ENCODE measurements at regions not wholly inside any gene's neighbourhood (a gene's known extent, or its start where the extent isn't known, plus 50 kb on each side); places are given as distances from the start of the nearest gene placed in this dataset.
A peak's percentile ranks its signal among the peaks of the same experiment; 100 is the strongest.

- no peak for DNase-seq (ENCODE audit: extremely low read depth, low read depth)
These were observed 244.8 kb upstream of the SLC14A2 start for GRCh38 chr18:45370255-45371010.

GRCh38 chr18:45373286-45373880, 241.9 kb upstream of the SLC14A2 start:
- DNase-seq (ENCODE audit: extremely low read depth, low read depth): no peak

GRCh38 chr18:45374236-45374635, 241.0 kb upstream of the SLC14A2 start:
- DNase-seq (ENCODE audit: extremely low read depth, low read depth): no peak

GRCh38 chr18:45374878-45375630, 240.2 kb upstream of the SLC14A2 start:
- DNase-seq (ENCODE audit: extremely low read depth, low read depth): no peak

- DNase-seq (ENCODE audit: extremely low read depth, low read depth): no peak
These were observed 239.1 kb upstream of the SLC14A2 start for GRCh38 chr18:45376193-45376592.

- DNase-seq (ENCODE audit: extremely low read depth, low read depth): no peak
These were observed 237.0 kb upstream of the SLC14A2 start for GRCh38 chr18:45378308-45378707.

GRCh38 chr18:45378933-45379332, 236.3 kb upstream of the SLC14A2 start:
- no peak for DNase-seq (ENCODE audit: extremely low read depth, low read depth)

GRCh38 chr18:45379903-45380302, 235.4 kb upstream of the SLC14A2 start:
- no peak for DNase-seq (ENCODE audit: extremely low read depth, low read depth)

GRCh38 chr18:45381282-45381681, 234.0 kb upstream of the SLC14A2 start:
- DNase-seq (ENCODE audit: extremely low read depth, low read depth): no peak

- DNase-seq (ENCODE audit: extremely low read depth, low read depth): no peak
These were observed 232.0 kb upstream of the SLC14A2 start for GRCh38 chr18:45383228-45383627.

GRCh38 chr18:45384137-45384961, 230.9 kb upstream of the SLC14A2 start:
- DNase-seq (ENCODE audit: extremely low read depth, low read depth): peak; percentile 54

- DNase-seq (ENCODE audit: extremely low read depth, low read depth): no peak
These were observed 230.3 kb upstream of the SLC14A2 start for GRCh38 chr18:45384962-45385315.

GRCh38 chr18:45386041-45386655, 229.1 kb upstream of the SLC14A2 start:
- DNase-seq (ENCODE audit: extremely low read depth, low read depth): peak; percentile 25

- DNase-seq (ENCODE audit: extremely low read depth, low read depth): no peak
These were observed 228.0 kb upstream of the SLC14A2 start for GRCh38 chr18:45387229-45387628.

GRCh38 chr18:45398448-45398847, 216.8 kb upstream of the SLC14A2 start:
- no peak for DNase-seq (ENCODE audit: extremely low read depth, low read depth)

- no peak for DNase-seq (ENCODE audit: extremely low read depth, low read depth)
These were observed 216.1 kb upstream of the SLC14A2 start for GRCh38 chr18:45399146-45399545.

- DNase-seq (ENCODE audit: extremely low read depth, low read depth): no peak
These were observed 215.6 kb upstream of the SLC14A2 start for GRCh38 chr18:45399643-45400042.

- no peak for DNase-seq (ENCODE audit: extremely low read depth, low read depth)
These were observed 212.7 kb upstream of the SLC14A2 start for GRCh38 chr18:45402485-45403056.

GRCh38 chr18:45403341-45404049, 211.8 kb upstream of the SLC14A2 start:
- DNase-seq (ENCODE audit: extremely low read depth, low read depth): no peak

- no peak for DNase-seq (ENCODE audit: extremely low read depth, low read depth)
These were observed 207.1 kb upstream of the SLC14A2 start for GRCh38 chr18:45408218-45408617.
